HEK293 (cell line): ENCODE measurements at regions not wholly inside any gene's neighbourhood (a gene's known extent, or its start where the extent isn't known, plus 50 kb on each side); places are given as distances from the start of the nearest gene placed in this dataset.

Source experiments
- FEZF1 ChIP-seq: fragments of 450-650 bp; formaldehyde crosslinking; IDR thresholded peaks from 2 replicates; pipeline ENCODE4 v1.5.1; 2016; ENCODE audit warnings: missing biosample characterization, missing genetic modification characterization
- HOXC10 ChIP-seq: sonication (generic); formaldehyde crosslinking; IDR thresholded peaks from 2 replicates; pipeline ENCODE4 v1.8.1; 2023; ENCODE audit warnings: mild to moderate bottlenecking, missing genetic modification reagents
- MYNN ChIP-seq: fragments of 450-650 bp; formaldehyde crosslinking; IDR thresholded peaks from 2 replicates; pipeline ENCODE4 v1.5.1; 2016; ENCODE audit warnings: missing biosample characterization, missing genetic modification characterization, borderline replicate concordance
- ZNF184 ChIP-seq: fragments of 450-650 bp; IDR thresholded peaks from 2 replicates; pipeline ENCODE4 v1.5.1; 2018; ENCODE audit warnings: missing biosample characterization, mild to moderate bottlenecking, missing genetic modification characterization
- ZNF324 ChIP-seq: fragments of 450-650 bp; formaldehyde crosslinking; IDR thresholded peaks from 2 replicates; pipeline ENCODE4 v1.5.1; 2016; ENCODE audit warnings: missing biosample characterization, missing genetic modification characterization
- ZNF561 ChIP-seq: fragments of 450-650 bp; IDR thresholded peaks from 2 replicates; pipeline ENCODE4 v1.5.1; 2018; ENCODE audit warnings: missing biosample characterization, missing genetic modification characterization, borderline replicate concordance
- ZNF692 ChIP-seq: fragments of 450-650 bp; formaldehyde crosslinking; IDR thresholded peaks from 2 replicates; pipeline ENCODE4 v1.5.1; 2016; ENCODE audit warnings: missing biosample characterization, missing genetic modification characterization
- ZSCAN4 ChIP-seq: fragments of 450-650 bp; formaldehyde crosslinking; IDR thresholded peaks from 2 replicates; pipeline ENCODE4 v1.5.1; 2017; ENCODE audit warnings: missing biosample characterization, missing genetic modification characterization
- TF ChIP-seq, protein P1 (sequence below): fragments of 450-650 bp; formaldehyde crosslinking; IDR thresholded peaks from 2 replicates; pipeline ENCODE4 v1.5.1; 2016; ENCODE audit warnings: missing biosample characterization, missing genetic modification characterization
- TF ChIP-seq, protein P2 (sequence below): fragments of 450-650 bp; formaldehyde crosslinking; IDR thresholded peaks from 2 replicates; pipeline ENCODE4 v1.5.1; 2016; ENCODE audit warnings: missing biosample characterization, missing genetic modification characterization
- TF ChIP-seq, protein P3 (sequence below): fragments of 450-650 bp; formaldehyde crosslinking; IDR thresholded peaks from 2 replicates; pipeline ENCODE4 v1.5.1; 2017; ENCODE audit warnings: missing biosample characterization, missing genetic modification characterization
- TF ChIP-seq, protein P4 (sequence below): fragments of 450-650 bp; formaldehyde crosslinking; IDR thresholded peaks from 2 replicates; pipeline ENCODE4 v1.5.1; 2016; ENCODE audit warnings: missing biosample characterization, missing genetic modification characterization, low read depth

DNA sequence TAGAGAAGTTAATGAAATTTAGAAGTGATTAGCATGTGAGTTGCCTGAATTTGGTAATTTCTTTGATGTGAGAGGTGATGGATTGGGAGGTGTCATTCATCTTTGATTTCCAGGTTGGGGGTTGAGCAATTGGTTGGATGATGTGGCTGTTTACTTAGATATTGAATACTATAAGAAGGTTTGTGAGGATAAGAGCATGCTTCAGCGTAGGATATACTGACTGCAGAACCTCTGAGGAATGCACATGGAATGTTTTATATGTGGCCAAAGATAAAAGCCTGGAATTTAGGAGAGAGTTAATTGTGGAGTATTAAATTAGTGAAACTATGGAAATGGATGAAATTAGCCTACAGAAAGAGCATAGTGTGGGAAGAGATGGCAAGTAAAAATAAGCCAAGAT is 165.4 kb upstream of the MAD2L1 start:
- TF ChIP-seq, protein P1, sequence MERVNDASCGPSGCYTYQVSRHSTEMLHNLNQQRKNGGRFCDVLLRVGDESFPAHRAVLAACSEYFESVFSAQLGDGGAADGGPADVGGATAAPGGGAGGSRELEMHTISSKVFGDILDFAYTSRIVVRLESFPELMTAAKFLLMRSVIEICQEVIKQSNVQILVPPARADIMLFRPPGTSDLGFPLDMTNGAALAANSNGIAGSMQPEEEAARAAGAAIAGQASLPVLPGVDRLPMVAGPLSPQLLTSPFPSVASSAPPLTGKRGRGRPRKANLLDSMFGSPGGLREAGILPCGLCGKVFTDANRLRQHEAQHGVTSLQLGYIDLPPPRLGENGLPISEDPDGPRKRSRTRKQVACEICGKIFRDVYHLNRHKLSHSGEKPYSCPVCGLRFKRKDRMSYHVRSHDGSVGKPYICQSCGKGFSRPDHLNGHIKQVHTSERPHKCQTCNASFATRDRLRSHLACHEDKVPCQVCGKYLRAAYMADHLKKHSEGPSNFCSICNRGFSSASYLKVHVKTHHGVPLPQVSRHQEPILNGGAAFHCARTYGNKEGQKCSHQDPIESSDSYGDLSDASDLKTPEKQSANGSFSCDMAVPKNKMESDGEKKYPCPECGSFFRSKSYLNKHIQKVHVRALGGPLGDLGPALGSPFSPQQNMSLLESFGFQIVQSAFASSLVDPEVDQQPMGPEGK: no peak
- TF ChIP-seq, protein P2, sequence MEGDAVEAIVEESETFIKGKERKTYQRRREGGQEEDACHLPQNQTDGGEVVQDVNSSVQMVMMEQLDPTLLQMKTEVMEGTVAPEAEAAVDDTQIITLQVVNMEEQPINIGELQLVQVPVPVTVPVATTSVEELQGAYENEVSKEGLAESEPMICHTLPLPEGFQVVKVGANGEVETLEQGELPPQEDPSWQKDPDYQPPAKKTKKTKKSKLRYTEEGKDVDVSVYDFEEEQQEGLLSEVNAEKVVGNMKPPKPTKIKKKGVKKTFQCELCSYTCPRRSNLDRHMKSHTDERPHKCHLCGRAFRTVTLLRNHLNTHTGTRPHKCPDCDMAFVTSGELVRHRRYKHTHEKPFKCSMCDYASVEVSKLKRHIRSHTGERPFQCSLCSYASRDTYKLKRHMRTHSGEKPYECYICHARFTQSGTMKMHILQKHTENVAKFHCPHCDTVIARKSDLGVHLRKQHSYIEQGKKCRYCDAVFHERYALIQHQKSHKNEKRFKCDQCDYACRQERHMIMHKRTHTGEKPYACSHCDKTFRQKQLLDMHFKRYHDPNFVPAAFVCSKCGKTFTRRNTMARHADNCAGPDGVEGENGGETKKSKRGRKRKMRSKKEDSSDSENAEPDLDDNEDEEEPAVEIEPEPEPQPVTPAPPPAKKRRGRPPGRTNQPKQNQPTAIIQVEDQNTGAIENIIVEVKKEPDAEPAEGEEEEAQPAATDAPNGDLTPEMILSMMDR (tag by site-specific recombination): no peak
- TF ChIP-seq MYNN (no peak), HOXC10 (CRISPR knock-in tag) (no peak), ZNF561 (tag by site-specific recombination) (no peak), ZSCAN4 (tag by site-specific recombination) (no peak), ZNF324 (tag by site-specific recombination) (no peak), FEZF1 (tag by site-specific recombination) (no peak), ZNF184 (no peak), ZNF692 (tag by site-specific recombination) (no peak)
- TF ChIP-seq, protein P3, sequence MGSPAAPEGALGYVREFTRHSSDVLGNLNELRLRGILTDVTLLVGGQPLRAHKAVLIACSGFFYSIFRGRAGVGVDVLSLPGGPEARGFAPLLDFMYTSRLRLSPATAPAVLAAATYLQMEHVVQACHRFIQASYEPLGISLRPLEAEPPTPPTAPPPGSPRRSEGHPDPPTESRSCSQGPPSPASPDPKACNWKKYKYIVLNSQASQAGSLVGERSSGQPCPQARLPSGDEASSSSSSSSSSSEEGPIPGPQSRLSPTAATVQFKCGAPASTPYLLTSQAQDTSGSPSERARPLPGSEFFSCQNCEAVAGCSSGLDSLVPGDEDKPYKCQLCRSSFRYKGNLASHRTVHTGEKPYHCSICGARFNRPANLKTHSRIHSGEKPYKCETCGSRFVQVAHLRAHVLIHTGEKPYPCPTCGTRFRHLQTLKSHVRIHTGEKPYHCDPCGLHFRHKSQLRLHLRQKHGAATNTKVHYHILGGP (tag by site-specific recombination): no peak
- TF ChIP-seq, protein P4, sequence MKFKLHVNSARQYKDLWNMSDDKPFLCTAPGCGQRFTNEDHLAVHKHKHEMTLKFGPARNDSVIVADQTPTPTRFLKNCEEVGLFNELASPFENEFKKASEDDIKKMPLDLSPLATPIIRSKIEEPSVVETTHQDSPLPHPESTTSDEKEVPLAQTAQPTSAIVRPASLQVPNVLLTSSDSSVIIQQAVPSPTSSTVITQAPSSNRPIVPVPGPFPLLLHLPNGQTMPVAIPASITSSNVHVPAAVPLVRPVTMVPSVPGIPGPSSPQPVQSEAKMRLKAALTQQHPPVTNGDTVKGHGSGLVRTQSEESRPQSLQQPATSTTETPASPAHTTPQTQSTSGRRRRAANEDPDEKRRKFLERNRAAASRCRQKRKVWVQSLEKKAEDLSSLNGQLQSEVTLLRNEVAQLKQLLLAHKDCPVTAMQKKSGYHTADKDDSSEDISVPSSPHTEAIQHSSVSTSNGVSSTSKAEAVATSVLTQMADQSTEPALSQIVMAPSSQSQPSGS (tag by site-specific recombination): no peak
